NB4 (cell line): ENCODE measurements at regions not wholly inside any gene's neighbourhood (a gene's known extent, or its start where the extent isn't known, plus 50 kb on each side); places are given as distances from the start of the nearest gene placed in this dataset.

Source experiments
- DNase-seq: peaks from one replicate; pipeline ENCODE4 v3.0.0; 2010; ENCODE audit warnings: low read depth
- H3K4me3 ChIP-seq: one replicate; pipeline ENCODE4 v1.5.1; 2011; ENCODE audit warnings: mild to moderate bottlenecking, low read depth, low read length, moderate library complexity
- MAX ChIP-seq: IDR thresholded peaks from 2 replicates; pipeline ENCODE4 v1.6.1; 2011; ENCODE audit warnings: low read depth, low read length
- MYC ChIP-seq: IDR thresholded peaks from 2 replicates; pipeline ENCODE4 v1.6.1; 2011; ENCODE audit warnings: low read depth, low read length
- POLR2A ChIP-seq: IDR thresholded peaks from 2 replicates; pipeline ENCODE4 v1.6.1; 2011; ENCODE audit warnings: mild to moderate bottlenecking; ENCODE audit not compliant: insufficient read length; ENCODE audit errors: extremely low read depth
- TF ChIP-seq, protein P1 (sequence below): IDR thresholded peaks from one replicate; pipeline ENCODE4 v1.5.1; 2012; ENCODE audit warnings: low read depth, low read length

DNA sequence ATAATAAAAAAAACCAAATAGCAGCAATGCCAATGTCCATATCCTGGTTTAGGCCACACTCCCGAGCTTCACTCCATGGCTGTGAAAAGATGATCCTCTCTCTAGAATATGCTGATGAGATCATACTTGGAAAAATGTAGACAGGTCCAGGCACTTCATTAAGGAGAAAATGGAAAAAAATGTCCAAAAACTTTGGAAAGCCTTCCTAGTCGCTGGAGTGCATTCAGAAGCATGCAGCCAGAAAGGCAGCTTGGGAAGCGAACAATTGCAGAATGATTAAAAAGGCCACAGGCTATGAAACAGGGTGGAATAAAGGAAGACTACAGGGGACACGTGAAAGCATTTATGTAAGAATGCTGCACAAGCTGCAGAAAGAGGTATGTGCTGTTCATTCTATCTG lies 165.6 kb upstream of the HCCS start:
- TF ChIP-seq MYC, result no peak
- no peak for TF ChIP-seq MAX
- TF ChIP-seq, protein P1, sequence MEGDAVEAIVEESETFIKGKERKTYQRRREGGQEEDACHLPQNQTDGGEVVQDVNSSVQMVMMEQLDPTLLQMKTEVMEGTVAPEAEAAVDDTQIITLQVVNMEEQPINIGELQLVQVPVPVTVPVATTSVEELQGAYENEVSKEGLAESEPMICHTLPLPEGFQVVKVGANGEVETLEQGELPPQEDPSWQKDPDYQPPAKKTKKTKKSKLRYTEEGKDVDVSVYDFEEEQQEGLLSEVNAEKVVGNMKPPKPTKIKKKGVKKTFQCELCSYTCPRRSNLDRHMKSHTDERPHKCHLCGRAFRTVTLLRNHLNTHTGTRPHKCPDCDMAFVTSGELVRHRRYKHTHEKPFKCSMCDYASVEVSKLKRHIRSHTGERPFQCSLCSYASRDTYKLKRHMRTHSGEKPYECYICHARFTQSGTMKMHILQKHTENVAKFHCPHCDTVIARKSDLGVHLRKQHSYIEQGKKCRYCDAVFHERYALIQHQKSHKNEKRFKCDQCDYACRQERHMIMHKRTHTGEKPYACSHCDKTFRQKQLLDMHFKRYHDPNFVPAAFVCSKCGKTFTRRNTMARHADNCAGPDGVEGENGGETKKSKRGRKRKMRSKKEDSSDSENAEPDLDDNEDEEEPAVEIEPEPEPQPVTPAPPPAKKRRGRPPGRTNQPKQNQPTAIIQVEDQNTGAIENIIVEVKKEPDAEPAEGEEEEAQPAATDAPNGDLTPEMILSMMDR, result no peak
- no peak for TF ChIP-seq POLR2A
- no peak for DNase-seq
- H3K4me3 ChIP-seq, result no peak overlapping the region

DNA sequence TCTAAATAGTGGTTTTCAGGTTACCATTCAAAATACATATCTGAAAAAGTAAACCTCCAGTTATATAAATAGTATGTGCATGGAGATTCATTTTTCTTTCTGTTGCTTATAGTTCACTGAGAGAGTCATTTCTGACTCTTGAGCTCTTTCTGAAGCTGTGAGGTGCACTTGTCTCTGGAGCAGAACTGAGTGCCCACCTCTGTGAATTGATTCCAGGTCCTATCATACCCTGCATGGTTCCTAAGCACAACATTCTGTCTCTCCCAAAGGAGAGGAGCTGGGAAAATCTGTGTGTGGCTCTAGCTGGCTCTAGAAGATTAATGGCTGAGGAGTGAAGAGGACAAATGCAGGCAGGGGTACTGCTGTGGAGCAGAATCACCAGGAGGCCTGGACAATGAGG lies 161.6 kb upstream of the HCCS start:
- no peak for DNase-seq
- H3K4me3 ChIP-seq, result no peak overlapping the region
- TF ChIP-seq MYC (no peak), MAX (no peak), POLR2A (no peak)
- TF ChIP-seq, protein P1, result no peak

DNA sequence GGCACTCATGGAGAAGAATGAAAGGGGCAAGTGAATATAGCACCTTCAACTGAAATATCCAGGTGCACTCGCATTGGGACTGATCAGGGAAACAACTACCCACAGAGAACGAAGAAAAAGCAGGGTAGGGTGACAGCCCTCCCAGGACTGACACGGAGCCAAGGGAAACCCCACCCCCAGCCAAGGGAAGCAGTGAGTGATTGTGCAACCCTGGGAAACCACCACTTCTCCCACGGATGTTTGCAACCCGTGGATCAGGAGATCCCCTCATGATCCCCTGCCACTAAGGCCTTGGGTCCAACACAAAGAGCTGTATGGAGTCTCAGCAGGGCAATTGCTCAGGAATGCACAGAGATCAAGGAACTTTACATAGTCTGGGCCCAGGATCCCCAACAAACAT lies 158.5 kb upstream of the HCCS start:
- no peak overlapping the region for H3K4me3 ChIP-seq
- DNase-seq, result no peak
- no peak for TF ChIP-seq POLR2A
- no peak for TF ChIP-seq MYC
- TF ChIP-seq, protein P1, result no peak
- TF ChIP-seq MAX, result no peak

- no peak for DNase-seq
- TF ChIP-seq POLR2A, result no peak
- no peak for TF ChIP-seq MYC
- TF ChIP-seq MAX, result no peak
- TF ChIP-seq, protein P1, result no peak
- no peak overlapping the region for H3K4me3 ChIP-seq
These were observed 145.8 kb upstream of the HCCS start for GRCh38 chrX:10965174-10965798.

DNA sequence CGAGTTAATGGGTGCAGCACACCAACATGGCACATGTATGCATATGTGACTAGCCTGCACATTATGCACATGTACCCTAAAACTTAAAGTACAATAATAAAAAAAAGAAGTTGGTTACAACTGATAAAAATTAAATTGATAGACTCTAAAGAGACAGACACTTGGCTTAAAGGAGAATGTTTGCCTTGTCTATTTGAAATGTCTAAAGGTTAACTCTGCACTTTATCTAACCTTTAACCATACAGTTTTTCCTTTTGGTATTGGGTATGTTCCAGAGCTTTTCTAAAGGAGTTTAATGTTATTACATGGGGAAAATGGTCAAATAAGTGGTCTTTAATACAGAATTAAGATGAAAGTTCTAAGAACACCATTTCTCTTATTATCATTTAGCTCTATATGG lies 145.1 kb upstream of the HCCS start:
- TF ChIP-seq POLR2A (no peak), MYC (no peak), MAX (no peak)
- TF ChIP-seq, protein P1, result no peak
- no peak overlapping the region for H3K4me3 ChIP-seq
- DNase-seq, result no peak

DNA sequence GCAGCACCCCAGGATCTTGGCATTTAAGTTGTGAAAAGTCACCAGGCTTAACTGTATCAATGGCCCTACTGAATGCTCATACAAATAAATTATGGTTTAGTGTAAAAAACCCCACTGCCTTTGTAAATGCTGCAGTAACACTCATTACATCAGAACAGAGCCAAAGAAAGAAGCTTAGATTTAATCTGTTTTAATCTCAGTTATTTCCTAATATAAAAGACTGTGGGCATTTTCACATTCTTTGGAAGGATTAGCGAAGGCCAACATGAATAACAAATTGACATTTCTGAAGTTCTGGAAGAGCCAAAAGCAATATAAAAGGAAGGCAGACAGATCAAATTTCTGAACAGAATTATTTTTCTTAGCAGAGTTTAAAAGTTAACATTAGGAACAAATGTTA lies 140.0 kb upstream of the HCCS start:
- TF ChIP-seq MAX (no peak), MYC (no peak), POLR2A (no peak)
- TF ChIP-seq, protein P1, result no peak
- no peak for DNase-seq

More for the DNA sequence above, 140.0 kb upstream of the HCCS start:
- no peak overlapping the region for H3K4me3 ChIP-seq
